OCI-LY1 (cell line): ENCODE measurements at regions not wholly inside any gene's neighbourhood (a gene's known extent, or its start where the extent isn't known, plus 50 kb on each side); places are given as distances from the start of the nearest gene placed in this dataset.

Experiments used
- H2AFZ ChIP-seq: fragments of 200-600 bp; sonication (generic), shearing (Covaris generic); 2 replicates; pipeline ENCODE4 v1.6.0; 2014; ENCODE audit warnings: antibody characterized with exemption, mild to moderate bottlenecking, low read length
- H3F3A ChIP-seq: fragments of 200-600 bp; sonication (generic), shearing (Covaris generic); 2 replicates; pipeline ENCODE4 v1.6.0; 2014; ENCODE audit warnings: mild to moderate bottlenecking, antibody characterized with exemption, low read length, moderate library complexity; ENCODE audit not compliant: insufficient read depth
- H3K27ac ChIP-seq: fragments of 200-600 bp; sonication (generic); 2 replicates; pipeline ENCODE4 v1.5.1; 2014; ENCODE audit warnings: low read length, mixed run types, mild to moderate bottlenecking, low read depth; ENCODE audit not compliant: poor library complexity, severe bottlenecking
- H3K27me3 ChIP-seq: fragments of 200-600 bp; sonication (generic); 2 replicates; pipeline ENCODE4 v1.6.0; 2014; ENCODE audit warnings: antibody characterized with exemption, mild to moderate bottlenecking, low read length, moderate library complexity; ENCODE audit not compliant: insufficient read depth
- H3K36me3 ChIP-seq: fragments of 200-600 bp; sonication (generic); 2 replicates; pipeline ENCODE4 v1.6.1; 2014; ENCODE audit warnings: mild to moderate bottlenecking, antibody characterized with exemption, low read length, moderate library complexity, mixed read lengths; ENCODE audit not compliant: insufficient read depth
- H3K4me1 ChIP-seq: fragments of 200-600 bp; sonication (generic); 2 replicates; pipeline ENCODE4 v1.5.1; 2014; ENCODE audit warnings: mild to moderate bottlenecking, low read length, moderate library complexity; ENCODE audit not compliant: insufficient read depth, severe bottlenecking
- H3K4me2 ChIP-seq: fragments of 200-600 bp; sonication (generic), shearing (Covaris generic); 2 replicates; pipeline ENCODE4 v1.6.1; 2014; ENCODE audit warnings: low read length
- H3K4me3 ChIP-seq: fragments of 200-600 bp; sonication (generic); 2 replicates; pipeline ENCODE4 v1.5.1; 2014; ENCODE audit warnings: low read length, low read depth, mild to moderate bottlenecking, mixed read lengths; ENCODE audit not compliant: poor library complexity, severe bottlenecking
- H3K79me2 ChIP-seq: fragments of 200-600 bp; shearing (Covaris generic); 2 replicates; pipeline ENCODE4 v1.6.1; 2016; ENCODE audit warnings: mixed run types, low read length, mixed read lengths; ENCODE audit not compliant: insufficient read depth
- H3K9ac ChIP-seq: fragments of 200-600 bp; sonication (generic), shearing (Covaris generic); 2 replicates; pipeline ENCODE4 v1.6.1; 2014; ENCODE audit warnings: mild to moderate bottlenecking, low read length, mixed read lengths
- H3K9me2 ChIP-seq: fragments of 200-600 bp; sonication (generic), shearing (Covaris generic); 2 replicates; pipeline ENCODE4 v1.6.1; 2014; ENCODE audit warnings: low read depth, mild to moderate bottlenecking, low read length, mixed read lengths
- H3K9me3 ChIP-seq: fragments of 200-600 bp; shearing (Covaris generic); 2 replicates; pipeline ENCODE4 v1.6.1; 2014; ENCODE audit warnings: low read length, mixed read lengths
- H4K20me1 ChIP-seq: fragments of 200-600 bp; sonication (generic), shearing (Covaris generic); 2 replicates; pipeline ENCODE4 v1.6.0; 2016; ENCODE audit warnings: mild to moderate bottlenecking, low read length; ENCODE audit not compliant: insufficient read depth
- EZH2 ChIP-seq: fragments of 200-600 bp; sonication (generic), shearing (Covaris generic); IDR thresholded peaks from 2 replicates; pipeline ENCODE4 v1.8.0; 2017; ENCODE audit warnings: borderline replicate concordance, mixed run types, mild to moderate bottlenecking, antibody characterized with exemption, low read length, moderate library complexity, mixed read lengths
- TF ChIP-seq, protein P1 (sequence below): fragments of 200-600 bp; sonication (generic), shearing (Covaris generic); IDR thresholded peaks from 2 replicates; pipeline ENCODE4 v1.5.1; 2017; ENCODE audit warnings: mild to moderate bottlenecking, antibody characterized with exemption, low read length, moderate library complexity, mixed read lengths

DNA sequence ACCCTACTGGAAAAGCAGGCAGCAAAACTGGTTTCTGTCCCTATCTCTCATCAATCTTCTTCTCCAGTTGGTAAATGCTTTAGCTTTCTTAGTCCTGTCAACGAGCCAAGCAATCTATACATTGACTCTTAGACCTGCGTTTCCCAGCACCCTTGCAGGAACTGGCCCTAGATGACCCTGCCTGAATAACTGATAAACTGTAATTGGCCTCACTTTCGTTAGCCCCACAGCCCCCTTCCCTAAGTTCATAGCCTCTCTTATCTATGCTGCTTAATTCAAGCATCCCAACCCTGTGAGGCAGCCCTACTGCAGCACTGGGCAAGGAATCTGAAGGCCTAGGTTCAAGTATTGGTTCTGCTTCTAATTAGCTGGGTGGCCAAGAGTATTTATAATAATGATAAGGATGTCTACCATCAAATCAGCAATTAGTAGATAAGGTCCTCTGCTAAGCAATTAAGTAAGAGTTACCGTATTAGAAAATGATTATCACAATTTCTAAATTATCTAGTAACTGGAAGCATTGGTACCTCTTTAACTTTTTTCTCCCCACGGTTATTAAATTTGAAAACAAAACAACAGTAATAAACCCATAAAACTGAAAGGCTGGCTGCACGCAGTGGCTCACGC, 86.4 kb upstream of the RMDN2 start:
- Histone ChIP-seq H3K27ac (no peak overlapping the region), H3K9me2 (no peaks in the 10 kb centered on the region)
- no peak for TF ChIP-seq EZH2
- TF ChIP-seq, protein P1, sequence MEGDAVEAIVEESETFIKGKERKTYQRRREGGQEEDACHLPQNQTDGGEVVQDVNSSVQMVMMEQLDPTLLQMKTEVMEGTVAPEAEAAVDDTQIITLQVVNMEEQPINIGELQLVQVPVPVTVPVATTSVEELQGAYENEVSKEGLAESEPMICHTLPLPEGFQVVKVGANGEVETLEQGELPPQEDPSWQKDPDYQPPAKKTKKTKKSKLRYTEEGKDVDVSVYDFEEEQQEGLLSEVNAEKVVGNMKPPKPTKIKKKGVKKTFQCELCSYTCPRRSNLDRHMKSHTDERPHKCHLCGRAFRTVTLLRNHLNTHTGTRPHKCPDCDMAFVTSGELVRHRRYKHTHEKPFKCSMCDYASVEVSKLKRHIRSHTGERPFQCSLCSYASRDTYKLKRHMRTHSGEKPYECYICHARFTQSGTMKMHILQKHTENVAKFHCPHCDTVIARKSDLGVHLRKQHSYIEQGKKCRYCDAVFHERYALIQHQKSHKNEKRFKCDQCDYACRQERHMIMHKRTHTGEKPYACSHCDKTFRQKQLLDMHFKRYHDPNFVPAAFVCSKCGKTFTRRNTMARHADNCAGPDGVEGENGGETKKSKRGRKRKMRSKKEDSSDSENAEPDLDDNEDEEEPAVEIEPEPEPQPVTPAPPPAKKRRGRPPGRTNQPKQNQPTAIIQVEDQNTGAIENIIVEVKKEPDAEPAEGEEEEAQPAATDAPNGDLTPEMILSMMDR = no peak

DNA sequence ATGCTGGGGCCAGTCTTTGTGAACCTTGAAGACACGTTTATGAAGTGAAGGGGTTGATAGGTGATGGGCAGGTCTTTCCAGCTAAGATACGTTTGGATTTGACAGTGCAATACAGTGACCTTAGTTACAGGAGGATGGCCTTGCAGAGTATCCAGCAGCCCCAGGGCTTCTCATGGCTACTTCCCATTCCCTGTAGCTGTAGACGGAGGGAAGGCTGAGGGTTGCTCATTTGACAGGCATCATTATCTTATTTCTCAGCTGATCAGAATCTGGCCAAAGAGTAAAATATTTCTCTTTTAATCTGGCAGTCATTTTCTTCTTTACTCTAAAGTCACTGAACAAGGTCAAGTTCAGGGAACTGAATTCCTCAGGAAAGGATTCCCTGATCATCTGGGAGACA, 85.1 kb upstream of the RMDN2 start:
- Histone ChIP-seq H3K4me2 (no peak overlapping the region), H3K9me3 (no peaks in the 10 kb centered on the region), H3K9me2 (no peaks in the 10 kb centered on the region), H3K9ac (no peak overlapping the region), H3K79me2 (no peaks in the 10 kb centered on the region), H2AFZ (no peak overlapping the region), H3K4me1 (no peaks in the 10 kb centered on the region), H3K36me3 (no peaks in the 10 kb centered on the region), H3K4me3 (no peak overlapping the region), H3K27ac (no peak overlapping the region), H3K27me3 (no peaks in the 10 kb centered on the region), H3F3A (no peaks in the 10 kb centered on the region), H4K20me1 (no peaks in the 10 kb centered on the region)
- no peak for TF ChIP-seq EZH2
- TF ChIP-seq, protein P1 = no peak

More for the DNA sequence above, 86.4 kb upstream of the RMDN2 start:
- H3K9me3 ChIP-seq = no peaks in the 10 kb centered on the region
- no peak overlapping the region for H3K9ac ChIP-seq
- no peaks in the 10 kb centered on the region for H4K20me1 ChIP-seq
- no peaks in the 10 kb centered on the region for H3K36me3 ChIP-seq
- H3K79me2 ChIP-seq = no peaks in the 10 kb centered on the region
- H3K4me3 ChIP-seq = no peak overlapping the region
- no peak overlapping the region for H3K4me2 ChIP-seq
- H3K27me3 ChIP-seq = no peaks in the 10 kb centered on the region
- no peaks in the 10 kb centered on the region for H3K4me1 ChIP-seq
- no peaks in the 10 kb centered on the region for H3F3A ChIP-seq
- no peak overlapping the region for H2AFZ ChIP-seq

DNA sequence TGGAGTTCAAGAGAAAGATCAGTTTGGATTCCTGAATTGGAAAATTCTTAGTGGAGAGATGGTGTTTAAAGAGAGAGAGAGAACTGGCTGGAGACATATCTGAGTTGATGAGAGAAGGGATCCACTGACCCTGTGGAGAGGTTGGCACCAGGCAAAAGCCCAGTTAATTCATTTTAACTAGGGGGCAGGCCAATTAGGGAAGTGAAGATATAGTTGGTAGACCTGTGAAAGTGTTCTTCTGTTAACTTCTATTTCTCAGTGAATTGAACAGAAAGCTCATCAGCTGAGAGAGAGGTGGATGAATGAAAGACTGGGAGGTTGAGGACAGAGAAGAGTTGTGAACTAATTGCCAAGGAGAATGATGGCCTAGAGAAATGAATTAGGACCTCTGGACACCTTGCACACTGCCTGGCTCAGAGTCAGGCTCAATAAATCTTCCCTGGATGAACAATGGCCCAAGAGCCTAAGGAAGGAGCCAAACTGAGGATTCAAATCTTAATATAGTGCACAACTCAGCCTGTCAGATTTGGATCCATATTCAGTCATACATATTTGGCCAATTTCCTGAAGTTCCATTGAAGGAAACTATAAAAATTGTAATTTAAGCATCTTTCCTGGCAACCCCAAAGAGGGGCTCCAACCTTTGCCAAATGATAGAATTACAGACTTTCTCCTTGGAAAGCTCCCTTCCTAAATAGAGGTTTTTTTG, 82.2 kb upstream of the RMDN2 start:
- Histone ChIP-seq H3K9me3 (no peaks in the 10 kb centered on the region), H3K9me2 (no peaks in the 10 kb centered on the region), H3K9ac (no peak overlapping the region), H3K79me2 (no peaks in the 10 kb centered on the region), H3K36me3 (no peaks in the 10 kb centered on the region), H3K27me3 (no peaks in the 10 kb centered on the region), H3K4me2 (no peak overlapping the region), H2AFZ (no peak overlapping the region), H3F3A (no peaks in the 10 kb centered on the region), H3K4me1 (no peaks in the 10 kb centered on the region), H4K20me1 (no peaks in the 10 kb centered on the region), H3K27ac (no peak overlapping the region), H3K4me3 (no peak overlapping the region)
- TF ChIP-seq, protein P1 = no peak
- no peak for TF ChIP-seq EZH2
